GM23338 (cell line): ENCODE measurements at regions not wholly inside any gene's neighbourhood (a gene's known extent, or its start where the extent isn't known, plus 50 kb on each side); places are given as distances from the start of the nearest gene placed in this dataset.

ENCODE experiments used
- CREB1 ChIP-seq: fragments of 250-450 bp; sonication (Bioruptor Pico); IDR thresholded peaks from 2 replicates; pipeline ENCODE4 v1.5.0; 2020; ENCODE audit warnings: low read depth, mild to moderate bottlenecking, moderate library complexity
- EZH2 ChIP-seq: fragments of 200-600 bp; sonication (generic); IDR thresholded peaks from one replicate; pipeline ENCODE4 v1.8.0; 2017; ENCODE audit warnings: antibody characterized with exemption, mild to moderate bottlenecking, low read depth; ENCODE audit not compliant: unreplicated experiment
- EZH2phosphoT487 ChIP-seq: fragments of 200-600 bp; sonication (generic); IDR thresholded peaks from one replicate; pipeline ENCODE4 v1.8.1; 2018; ENCODE audit warnings: antibody characterized with exemption; ENCODE audit not compliant: unreplicated experiment
- STAT1 ChIP-seq: IDR thresholded peaks from one replicate; pipeline ENCODE4 v1.6.1; 2016; ENCODE audit warnings: antibody characterized with exemption; ENCODE audit not compliant: unreplicated experiment
- TF ChIP-seq, protein P1 (sequence below), 2 experiments: fragments of 200-600 bp in 1 of 2; sonication (generic) in 1 of 2; conservative IDR thresholded peaks; 2 replicates each; pipeline versions ENCODE4 v1.5.1 to v1.6.1; 2016 to 2017; ENCODE audit warnings: antibody characterized with exemption in 2 of 2, low read depth in 2 of 2, mild to moderate bottlenecking in 2 of 2, moderate library complexity in 1 of 2

GRCh38 chr3:154050766-154051165 is 70.4 kb upstream of the ARHGEF26 start:
- TF ChIP-seq, protein P1, sequence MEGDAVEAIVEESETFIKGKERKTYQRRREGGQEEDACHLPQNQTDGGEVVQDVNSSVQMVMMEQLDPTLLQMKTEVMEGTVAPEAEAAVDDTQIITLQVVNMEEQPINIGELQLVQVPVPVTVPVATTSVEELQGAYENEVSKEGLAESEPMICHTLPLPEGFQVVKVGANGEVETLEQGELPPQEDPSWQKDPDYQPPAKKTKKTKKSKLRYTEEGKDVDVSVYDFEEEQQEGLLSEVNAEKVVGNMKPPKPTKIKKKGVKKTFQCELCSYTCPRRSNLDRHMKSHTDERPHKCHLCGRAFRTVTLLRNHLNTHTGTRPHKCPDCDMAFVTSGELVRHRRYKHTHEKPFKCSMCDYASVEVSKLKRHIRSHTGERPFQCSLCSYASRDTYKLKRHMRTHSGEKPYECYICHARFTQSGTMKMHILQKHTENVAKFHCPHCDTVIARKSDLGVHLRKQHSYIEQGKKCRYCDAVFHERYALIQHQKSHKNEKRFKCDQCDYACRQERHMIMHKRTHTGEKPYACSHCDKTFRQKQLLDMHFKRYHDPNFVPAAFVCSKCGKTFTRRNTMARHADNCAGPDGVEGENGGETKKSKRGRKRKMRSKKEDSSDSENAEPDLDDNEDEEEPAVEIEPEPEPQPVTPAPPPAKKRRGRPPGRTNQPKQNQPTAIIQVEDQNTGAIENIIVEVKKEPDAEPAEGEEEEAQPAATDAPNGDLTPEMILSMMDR (conservative IDR thresholded peaks at IDR 0.05; ENCODE audit: low read depth in 2 of 2), result no peak
- TF ChIP-seq EZH2 (no peak), EZH2phosphoT487 (no peak), STAT1 (no peak), CREB1 (no peak)
